ENCODE measurements at regions not wholly inside any gene's neighbourhood (a gene's known extent, or its start where the extent isn't known, plus 50 kb on each side); places are given as distances from the start of the nearest gene placed in this dataset.

- intact Hi-C loops (cut with micrococcal nuclease) = no loop called here
- Histone ChIP-seq H3K14ac (replicated peaks; ENCODE audit: low read depth, low read length) (no peak overlapping the region), H3K9me3 (ENCODE audit: control insufficient read depth, insufficient read depth, low read length) (0 out of 2 replicates have a peak, but pooled peaks cover 2% of the 10 kb centered on the region), H2AK5ac (ENCODE audit: low read depth, low read length) (no peak overlapping the region), H3K23ac (ENCODE audit: low read depth, low read length) (no peak overlapping the region), H4K8ac (ENCODE audit: low read depth in 2 of 2, low read length in 2 of 2) (no peak overlapping the region), H2BK5ac (ENCODE audit: low read depth, low read length, poor library complexity, severe bottlenecking) (no peak overlapping the region), H3K9me1 (ENCODE audit: insufficient read depth, low read length) (no peaks in the 10 kb centered on the region), H2BK20ac (ENCODE audit: low read depth, low read length) (no peak overlapping the region), H4K91ac (ENCODE audit: insufficient read depth, low read depth, low read length) (no peak overlapping the region), H3K4ac (ENCODE audit: low read depth, low read length) (no peak overlapping the region), H3K79me1 (ENCODE audit: low read depth in 1 of 2, low read length in 2 of 2) (no peaks in the 10 kb centered on the region), H2BK15ac (ENCODE audit: low read depth, low read length) (no peak overlapping the region), H3K27me3 (ENCODE audit: control insufficient read depth, insufficient read depth, low read length) (no peaks in the 10 kb centered on the region), H3K36me3 (ENCODE audit: control insufficient read depth, insufficient read depth, low read length) (no peaks in the 10 kb centered on the region), H3K4me2 (ENCODE audit: low read depth, low read length) (no peak overlapping the region), H2BK120ac (ENCODE audit: low read depth, low read length) (no peak overlapping the region), H2AFZ (replicated peaks; ENCODE audit: low read length, poor library complexity) (no peak overlapping the region), H3K4me3 (ENCODE audit: insufficient read depth, low read depth, low read length) (no peak overlapping the region), H3K27ac (ENCODE audit: insufficient read depth, low read length) (no peak overlapping the region), H2AK9ac (replicated peaks; ENCODE audit: low read depth, low read length, poor library complexity) (no peak overlapping the region), H3K4me1 (ENCODE audit: control insufficient read depth, insufficient read depth, low read length) (no peaks in the 10 kb centered on the region), H4K5ac (ENCODE audit: low read depth, low read length) (no peak overlapping the region), H3K18ac (ENCODE audit: low read depth, low read length) (no peak overlapping the region), H4K20me1 (ENCODE audit: insufficient read depth, low read length) (no peaks in the 10 kb centered on the region), H3K56ac (ENCODE audit: extremely low read depth, insufficient read depth, low read length) (no peak overlapping the region), H3K9ac (ENCODE audit: low read depth, low read length) (no peak overlapping the region)
- POLR2A ChIA-PET (ENCODE audit: unreplicated experiment) = no interaction called here
- CTCF ChIA-PET = no interaction called here
- TF ChIP-seq ELK1 (IDR thresholded peaks at IDR 0.05; ENCODE audit: borderline replicate concordance, low read depth, low read length) (no peak), CTCF (conservative IDR thresholded peaks at IDR 0.05; ENCODE audit: low read depth, low read length) (no peak), MXI1 (IDR thresholded peaks at IDR 0.05; ENCODE audit: borderline replicate concordance, low read depth, low read length) (no peak), FOS (IDR thresholded peaks at IDR 0.05; ENCODE audit: low read depth, low read length) (no peak), MAFK (IDR thresholded peaks at IDR 0.05; ENCODE audit: low read depth, low read length) (no peak), CHD1 (IDR thresholded peaks at IDR 0.05; ENCODE audit: low read depth, low read length) (no peak), NFE2L2 (IDR thresholded peaks at IDR 0.05; ENCODE audit: low read depth, low read length) (no peak), CEBPB (IDR thresholded peaks at IDR 0.05; ENCODE audit: low read depth, low read length) (no peak), RCOR1 (IDR thresholded peaks at IDR 0.05; ENCODE audit: insufficient replicate concordance, low read length) (no peak)
- dilution Hi-C loops (cut with HindIII; ENCODE audit: low sequenced_read_pairs, unreplicated experiment) = no loop called here
- DNase-seq (no peak), ATAC-seq (ENCODE audit: low read depth) (no peak)
- BruUV-seq (replicated peaks) = no TSS peak
- in situ Hi-C loops (cut with MboI; ENCODE audit: low sequenced_read_pairs) = no loop called here
- WGBS, 2 experiments (ENCODE audit: extremely low coverage in 2 of 2, insufficient read length in 1 of 2) = no CpG with 5 or more reads among the region's 2 CpGs
Observed at GRCh38 chr1:102546251-102546650, 549.5 kb upstream of the OLFM3 start.
